ENCODE measurements at regions not wholly inside any gene's neighbourhood (a gene's known extent, or its start where the extent isn't known, plus 50 kb on each side); places are given as distances from the start of the nearest gene placed in this dataset.

- intact Hi-C loops (cut with micrococcal nuclease) (no loop called here), in situ Hi-C loops (cut with MboI; ENCODE audit: low sequenced_read_pairs) (no loop called here), dilution Hi-C loops (cut with HindIII; ENCODE audit: low sequenced_read_pairs, unreplicated experiment) (no loop called here)
- H3K4me3 ChIP-seq (ENCODE audit: insufficient read depth, low read depth, low read length), result no peak overlapping the region
- H3K56ac ChIP-seq (ENCODE audit: extremely low read depth, insufficient read depth, low read length), result no peak overlapping the region
- H4K8ac ChIP-seq (ENCODE audit: low read depth in 2 of 2, low read length in 2 of 2), result no peak overlapping the region
- no peak overlapping the region for H3K27ac ChIP-seq (ENCODE audit: insufficient read depth, low read length)
- TF ChIP-seq USF2 (IDR thresholded peaks at IDR 0.05; ENCODE audit: low read depth, low read length), result no peak
- TF ChIP-seq MAFK (IDR thresholded peaks at IDR 0.05; ENCODE audit: low read depth, low read length), result no peak
- TF ChIP-seq SMC3 (IDR thresholded peaks at IDR 0.05; ENCODE audit: low read depth, low read length), result no peak
- TF ChIP-seq CTCF (conservative IDR thresholded peaks at IDR 0.05; ENCODE audit: low read depth, low read length), result no peak
- no peak for TF ChIP-seq RAD21 (IDR thresholded peaks at IDR 0.05; ENCODE audit: low read length)
- no peak for TF ChIP-seq RFX5 (IDR thresholded peaks at IDR 0.05; ENCODE audit: low read depth, low read length)
- TF ChIP-seq NFE2L2 (IDR thresholded peaks at IDR 0.05; ENCODE audit: low read depth, low read length), result no peak
- TF ChIP-seq CEBPB (IDR thresholded peaks at IDR 0.05; ENCODE audit: low read depth, low read length), result no peak
- TF ChIP-seq POLR2A (IDR thresholded peaks at IDR 0.05; ENCODE audit: low read depth, low read length), result no peak
- no peaks in the 10 kb centered on the region for H3K27me3 ChIP-seq (ENCODE audit: control insufficient read depth, insufficient read depth, low read length)
- ATAC-seq (ENCODE audit: low read depth) (no peak), DNase-seq (no peak)
- no peak overlapping the region for H3K9ac ChIP-seq (ENCODE audit: low read depth, low read length)
- no peak overlapping the region for H2AK9ac ChIP-seq (replicated peaks; ENCODE audit: low read depth, low read length, poor library complexity)
- H3K36me3 ChIP-seq (ENCODE audit: control insufficient read depth, insufficient read depth, low read length), result no peaks in the 10 kb centered on the region
- no peak overlapping the region for H2BK120ac ChIP-seq (ENCODE audit: low read depth, low read length)
- POLR2A ChIA-PET (ENCODE audit: unreplicated experiment), result no interaction called here
- H2BK15ac ChIP-seq (ENCODE audit: low read depth, low read length), result no peak overlapping the region
- H2BK20ac ChIP-seq (ENCODE audit: low read depth, low read length), result no peak overlapping the region
- no peaks in the 10 kb centered on the region for H3K79me1 ChIP-seq (ENCODE audit: low read depth in 1 of 2, low read length in 2 of 2)
- H3K4ac ChIP-seq (ENCODE audit: low read depth, low read length), result no peak overlapping the region
- H4K91ac ChIP-seq (ENCODE audit: insufficient read depth, low read depth, low read length), result no peak overlapping the region
- no peak overlapping the region for H3K23ac ChIP-seq (ENCODE audit: low read depth, low read length)
- no peaks in the 10 kb centered on the region for H3K9me1 ChIP-seq (ENCODE audit: insufficient read depth, low read length)
- no peak overlapping the region for H4K5ac ChIP-seq (ENCODE audit: low read depth, low read length)
- H3K4me2 ChIP-seq (ENCODE audit: low read depth, low read length), result no peak overlapping the region
- no peak overlapping the region for H2BK5ac ChIP-seq (ENCODE audit: low read depth, low read length, poor library complexity, severe bottlenecking)
- no peak overlapping the region for H3K14ac ChIP-seq (replicated peaks; ENCODE audit: low read depth, low read length)
- BruUV-seq (replicated peaks), result no TSS peak
- H2AFZ ChIP-seq (replicated peaks; ENCODE audit: low read length, poor library complexity), result no peak overlapping the region
- no peaks in the 10 kb centered on the region; the same call in 1 of the 2 replicates for H3K9me3 ChIP-seq (ENCODE audit: control insufficient read depth, insufficient read depth, low read length)
- H3K4me1 ChIP-seq (ENCODE audit: control insufficient read depth, insufficient read depth, low read length), result no peaks in the 10 kb centered on the region
- no peak overlapping the region for H3K18ac ChIP-seq (ENCODE audit: low read depth, low read length)
- CTCF ChIA-PET, result interaction anchor here (1.4 kb wide), 1 partner anchor 8 kb away, joined by 3 read pairs; no protein-coding TSS in a partner anchor
- no peaks in the 10 kb centered on the region for H4K20me1 ChIP-seq (ENCODE audit: insufficient read depth, low read length)
- no peak overlapping the region for H2AK5ac ChIP-seq (ENCODE audit: low read depth, low read length)
- WGBS, 2 experiments (ENCODE audit: extremely low coverage in 2 of 2, insufficient read length in 1 of 2), result no CpG with 5 or more reads among the region's 4 CpGs
These were observed 191.2 kb upstream of the KIF2B start for GRCh38 chr17:53631486-53631885.

Data from IMR-90 (cell line).